ENCODE measurements at regions not wholly inside any gene's neighbourhood (a gene's known extent, or its start where the extent isn't known, plus 50 kb on each side); places are given as distances from the start of the nearest gene placed in this dataset.

DNA sequence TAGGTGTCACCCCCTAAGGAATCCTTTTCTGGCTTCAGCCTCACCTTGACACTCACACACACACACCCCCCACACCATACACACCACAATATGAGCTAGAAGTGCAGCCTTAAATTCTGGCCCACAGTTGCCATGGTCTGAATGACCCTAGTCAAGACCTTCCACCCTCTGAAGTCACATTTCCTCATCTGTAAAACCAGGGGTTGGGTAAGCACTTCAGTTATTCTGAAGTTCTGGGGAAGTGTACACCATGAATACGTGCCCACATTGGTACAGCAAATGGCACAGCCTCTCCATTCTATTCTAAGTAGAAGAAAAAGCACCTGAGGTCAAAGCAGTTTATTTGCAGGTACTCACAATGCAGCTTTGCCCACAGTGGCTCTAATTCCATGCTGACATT lies 372.8 kb upstream of the KLF4 start:
- Mint-ChIP-seq H3K27me3 (no peaks in the 10 kb centered on the region), H3K27ac (no peak overlapping the region), H3K9me3 (no peaks in the 10 kb centered on the region), H3K4me3 (no peak overlapping the region), H3K4me1 (ENCODE audit: low read depth) (no peaks in the 10 kb centered on the region), H3K36me3 (no peaks in the 10 kb centered on the region)
- no peak for DNase-seq
- POLR2A ChIA-PET: interaction anchor here (0.6 kb wide), 1 partner anchor 1349 kb away, joined by 3 read pairs; no protein-coding TSS in a partner anchor
- intact Hi-C loops (cut with micrococcal nuclease): no loop called here
- CTCF ChIA-PET: no interaction called here

DNA sequence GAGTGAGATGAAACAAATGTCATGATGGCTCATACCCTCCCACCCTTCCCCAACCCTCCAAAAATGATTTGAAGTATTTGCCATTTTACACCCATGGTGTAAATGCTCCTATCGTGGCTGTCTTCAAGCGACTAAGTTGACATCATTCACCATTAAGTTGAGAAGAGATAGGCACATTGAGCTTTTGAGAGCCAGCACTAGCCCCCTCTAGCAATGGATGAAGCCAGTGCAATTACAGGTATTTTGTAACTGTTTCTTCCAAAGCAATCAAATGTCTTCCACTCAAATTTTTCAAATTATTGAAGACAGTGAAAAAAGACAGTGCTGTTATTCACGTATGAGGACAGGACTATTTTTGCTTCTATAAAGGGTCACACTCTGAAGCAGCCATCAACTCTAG lies 371.5 kb upstream of the KLF4 start:
- no peak for DNase-seq
- intact Hi-C loops (cut with micrococcal nuclease): no loop called here
- ChIA-PET POLR2A (no interaction called here), CTCF (no interaction called here)
- H3K4me1 Mint-ChIP-seq (ENCODE audit: low read depth): no peaks in the 10 kb centered on the region
- no peaks in the 10 kb centered on the region for H3K36me3 Mint-ChIP-seq
- no peaks in the 10 kb centered on the region for H3K9me3 Mint-ChIP-seq
- no peak overlapping the region for H3K27ac Mint-ChIP-seq
- H3K27me3 Mint-ChIP-seq: no peaks in the 10 kb centered on the region
- no peak overlapping the region for H3K4me3 Mint-ChIP-seq

DNA sequence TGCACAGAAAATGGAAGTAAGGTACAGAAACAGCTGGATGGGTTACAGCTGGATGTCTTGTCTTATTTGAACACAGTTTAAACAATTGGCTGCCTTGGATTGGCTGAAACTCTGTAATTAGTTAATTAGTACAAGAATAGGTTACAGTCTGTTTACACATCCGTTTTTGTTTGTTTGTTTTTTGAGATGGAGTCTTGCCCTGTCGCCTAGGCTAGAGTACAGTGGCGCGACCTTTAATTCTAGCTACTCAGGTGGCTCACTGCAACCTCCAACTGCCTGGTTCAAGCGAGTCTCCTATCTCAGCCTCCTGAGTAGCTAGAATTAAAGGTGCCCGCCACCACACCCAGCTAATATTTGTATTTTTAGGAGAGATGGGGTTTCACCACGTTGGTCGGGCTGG lies 368.7 kb upstream of the KLF4 start:
- Mint-ChIP-seq H3K27me3 (no peaks in the 10 kb centered on the region), H3K4me3 (no peak overlapping the region), H3K4me1 (ENCODE audit: low read depth) (no peaks in the 10 kb centered on the region), H3K36me3 (no peaks in the 10 kb centered on the region), H3K9me3 (peaks cover 11% of the 10 kb centered on the region), H3K27ac (no peak overlapping the region)
- ChIA-PET POLR2A (no interaction called here), CTCF (no interaction called here)
- no peak for DNase-seq
- intact Hi-C loops (cut with micrococcal nuclease): no loop called here

DNA sequence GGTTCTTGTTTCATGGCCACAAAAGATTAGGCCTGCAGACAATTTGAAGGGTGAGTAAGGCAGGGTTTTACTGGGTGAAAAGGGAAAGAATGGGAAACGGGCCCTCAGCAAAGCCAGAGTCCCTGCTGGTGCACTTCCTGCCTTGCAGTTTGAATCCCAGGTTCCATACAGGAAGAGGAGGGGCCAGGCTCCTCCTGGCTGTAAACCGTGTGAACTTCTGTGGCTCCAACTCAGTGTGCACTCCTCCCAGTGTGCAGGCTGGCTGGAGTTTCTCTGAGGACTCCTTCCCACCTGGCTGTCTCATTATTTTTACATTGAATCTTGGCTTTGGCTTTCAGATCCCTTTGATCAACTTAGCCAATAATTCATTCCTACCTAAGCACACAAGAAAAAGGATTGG lies 367.1 kb upstream of the KLF4 start:
- Mint-ChIP-seq H3K36me3 (no peaks in the 10 kb centered on the region), H3K9me3 (peaks cover 11% of the 10 kb centered on the region), H3K27ac (no peak overlapping the region), H3K4me3 (no peak overlapping the region), H3K4me1 (ENCODE audit: low read depth) (no peaks in the 10 kb centered on the region), H3K27me3 (no peaks in the 10 kb centered on the region)
- POLR2A ChIA-PET: no interaction called here
- CTCF ChIA-PET: no interaction called here
- DNase-seq: no peak
- intact Hi-C loops (cut with micrococcal nuclease): no loop called here

DNA sequence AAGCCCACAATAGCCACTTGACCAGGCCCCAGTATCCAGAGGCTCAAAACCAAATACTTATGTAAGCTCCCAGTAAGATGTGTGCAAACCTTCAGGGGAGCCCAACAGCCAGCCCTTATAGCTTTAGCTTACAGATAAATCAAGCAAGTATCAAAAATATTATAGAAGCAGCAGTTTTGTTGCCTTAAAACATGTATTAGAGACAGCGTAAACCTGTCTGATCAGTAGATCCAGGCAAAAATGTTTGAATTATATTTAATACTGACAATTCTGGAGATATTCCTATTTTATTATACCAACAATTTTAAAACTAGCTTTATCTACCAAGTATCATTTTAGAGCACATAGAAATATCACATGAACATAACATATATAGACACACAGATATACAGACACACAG lies 365.6 kb upstream of the KLF4 start:
- H3K27ac Mint-ChIP-seq: no peak overlapping the region
- H3K36me3 Mint-ChIP-seq: no peaks in the 10 kb centered on the region
- no peaks in the 10 kb centered on the region for H3K27me3 Mint-ChIP-seq
- no peak overlapping the region for H3K4me3 Mint-ChIP-seq
- intact Hi-C loops (cut with micrococcal nuclease): no loop called here
- ChIA-PET POLR2A (no interaction called here), CTCF (no interaction called here)
- peaks cover 11% of the 10 kb centered on the region for H3K9me3 Mint-ChIP-seq
- no peak for DNase-seq
- no peaks in the 10 kb centered on the region for H3K4me1 Mint-ChIP-seq (ENCODE audit: low read depth)

DNA sequence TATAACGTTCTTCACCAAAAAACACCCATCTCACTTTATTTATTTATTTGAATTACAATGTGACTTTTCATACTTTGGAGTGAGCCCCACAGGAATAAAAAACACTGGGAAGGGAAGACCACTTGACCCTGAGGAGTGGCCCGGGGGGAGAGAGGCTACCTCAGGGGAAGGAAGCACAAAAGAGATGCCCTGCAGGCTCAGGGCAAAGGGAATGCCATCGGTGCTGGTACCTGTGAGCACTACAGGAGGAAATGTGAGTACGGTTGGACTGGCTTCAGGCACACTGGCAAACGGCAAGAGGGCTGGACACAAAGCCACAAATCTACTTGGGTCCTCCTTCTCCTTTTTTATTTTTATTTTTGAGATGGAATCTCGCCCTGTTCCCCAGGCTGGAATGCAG lies 363.9 kb upstream of the KLF4 start:
- peaks cover 13% of the 10 kb centered on the region for H3K9me3 Mint-ChIP-seq
- POLR2A ChIA-PET: no interaction called here
- H3K27ac Mint-ChIP-seq: no peak overlapping the region
- no peaks in the 10 kb centered on the region for H3K36me3 Mint-ChIP-seq
- intact Hi-C loops (cut with micrococcal nuclease): no loop called here
- no peak for DNase-seq
- no peak overlapping the region for H3K4me3 Mint-ChIP-seq
- no peaks in the 10 kb centered on the region for H3K4me1 Mint-ChIP-seq (ENCODE audit: low read depth)
- no peaks in the 10 kb centered on the region for H3K27me3 Mint-ChIP-seq
- CTCF ChIA-PET: no interaction called here

DNA sequence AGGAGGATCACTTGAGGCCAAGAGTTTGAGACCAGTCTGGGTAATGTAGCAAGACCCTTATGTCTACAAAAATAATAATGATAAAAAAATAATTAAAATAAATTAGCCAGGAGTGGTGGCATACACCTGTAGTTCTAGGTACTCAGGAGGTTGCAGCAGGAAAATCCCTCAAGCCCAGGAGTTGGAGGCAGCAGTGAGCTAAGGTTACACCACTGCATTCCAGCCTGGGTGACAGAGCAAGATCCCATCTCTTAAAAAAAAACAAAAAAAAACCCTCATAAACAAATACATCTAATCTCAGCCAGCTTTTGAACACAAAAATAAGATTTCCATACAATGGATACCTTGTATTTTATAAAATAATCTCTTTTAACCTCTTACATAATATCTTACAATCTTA lies 363.3 kb upstream of the KLF4 start:
- ChIA-PET POLR2A (no interaction called here), CTCF (no interaction called here)
- H3K9me3 Mint-ChIP-seq: peaks cover 13% of the 10 kb centered on the region
- intact Hi-C loops (cut with micrococcal nuclease): no loop called here
- H3K27me3 Mint-ChIP-seq: no peaks in the 10 kb centered on the region
- H3K36me3 Mint-ChIP-seq: no peaks in the 10 kb centered on the region
- no peak for DNase-seq
- no peak overlapping the region for H3K4me3 Mint-ChIP-seq
- no peak overlapping the region for H3K27ac Mint-ChIP-seq
- no peaks in the 10 kb centered on the region for H3K4me1 Mint-ChIP-seq (ENCODE audit: low read depth)

DNA sequence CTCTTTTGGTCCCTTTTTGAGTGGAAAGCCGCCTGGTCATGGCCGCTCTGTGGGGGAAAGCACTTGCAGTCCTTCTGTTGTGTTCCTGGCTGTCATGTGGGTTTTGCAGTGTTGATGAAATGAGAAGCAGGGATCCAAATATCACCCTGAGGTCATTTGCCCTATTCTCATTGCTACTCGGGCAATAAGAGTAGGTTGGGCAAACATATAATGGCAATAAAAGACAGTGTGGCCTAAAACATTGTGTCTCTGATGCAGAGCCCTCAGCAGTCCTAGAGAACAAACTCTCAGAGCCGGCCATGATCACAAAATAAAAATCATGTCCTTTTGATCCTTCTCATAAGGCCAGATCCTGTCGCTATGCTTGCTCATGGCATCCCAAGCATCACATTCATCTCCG lies 361.1 kb upstream of the KLF4 start:
- H3K4me1 Mint-ChIP-seq (ENCODE audit: low read depth): no peaks in the 10 kb centered on the region
- intact Hi-C loops (cut with micrococcal nuclease): no loop called here
- ChIA-PET POLR2A (no interaction called here), CTCF (no interaction called here)
- no peak for DNase-seq
- H3K36me3 Mint-ChIP-seq: no peaks in the 10 kb centered on the region
- no peak overlapping the region for H3K27ac Mint-ChIP-seq
- H3K4me3 Mint-ChIP-seq: no peak overlapping the region
- H3K9me3 Mint-ChIP-seq: peaks cover 12% of the 10 kb centered on the region
- H3K27me3 Mint-ChIP-seq: no peaks in the 10 kb centered on the region

DNA sequence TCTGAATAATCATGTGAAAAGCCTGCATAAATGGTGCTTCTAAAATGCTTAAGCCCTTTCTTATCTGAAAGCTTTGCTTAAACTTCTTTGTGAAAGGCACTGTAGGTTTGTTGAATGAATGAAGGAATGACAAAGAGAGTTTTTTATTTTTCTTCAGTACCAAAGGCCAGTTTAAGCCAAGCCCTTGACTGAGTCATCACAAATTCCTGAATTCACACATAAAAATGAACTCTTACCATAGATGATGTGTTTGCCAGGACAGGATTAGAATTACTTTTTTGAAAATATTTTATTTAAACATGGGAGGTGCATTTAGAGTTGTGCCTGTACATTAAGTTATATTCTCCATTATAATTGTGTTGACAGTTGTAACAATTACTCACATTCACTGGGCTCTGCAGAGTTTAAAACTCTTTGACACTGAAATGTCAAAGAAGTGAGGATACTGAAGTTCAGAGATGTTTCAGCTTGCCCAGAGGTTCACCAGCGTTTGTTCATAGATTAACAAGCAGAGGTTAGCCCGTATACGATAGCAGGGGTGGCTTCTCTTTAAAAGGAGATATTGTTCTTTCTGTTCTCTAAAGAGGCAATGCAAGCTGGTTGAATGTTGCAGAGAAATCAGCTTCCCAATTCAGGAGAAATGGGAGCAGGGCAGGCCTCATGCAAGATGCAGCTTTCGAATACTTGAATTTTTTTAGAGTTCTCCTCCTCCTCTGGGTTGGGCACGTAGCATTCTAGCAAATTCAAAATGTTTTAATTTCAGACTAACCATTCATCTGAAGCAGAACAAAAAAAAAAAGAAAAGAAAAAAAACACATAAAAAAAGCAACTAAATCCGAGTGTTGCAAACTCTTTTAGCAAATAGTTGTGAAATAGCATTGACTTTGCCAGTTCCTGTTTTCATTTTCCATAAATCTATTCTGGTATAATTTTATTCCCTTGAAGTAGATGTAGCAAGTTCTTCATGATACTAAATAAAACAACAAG lies 358.7 kb upstream of the KLF4 start:
- Mint-ChIP-seq H3K9me3 (peaks cover 2% of the 10 kb centered on the region), H3K4me1 (ENCODE audit: low read depth) (no peaks in the 10 kb centered on the region), H3K4me3 (no peak overlapping the region), H3K27me3 (no peaks in the 10 kb centered on the region), H3K27ac (no peak overlapping the region), H3K36me3 (no peaks in the 10 kb centered on the region)
- intact Hi-C loops (cut with micrococcal nuclease): no loop called here
- no peak for DNase-seq
- POLR2A ChIA-PET: no interaction called here
- CTCF ChIA-PET: no interaction called here

DNA sequence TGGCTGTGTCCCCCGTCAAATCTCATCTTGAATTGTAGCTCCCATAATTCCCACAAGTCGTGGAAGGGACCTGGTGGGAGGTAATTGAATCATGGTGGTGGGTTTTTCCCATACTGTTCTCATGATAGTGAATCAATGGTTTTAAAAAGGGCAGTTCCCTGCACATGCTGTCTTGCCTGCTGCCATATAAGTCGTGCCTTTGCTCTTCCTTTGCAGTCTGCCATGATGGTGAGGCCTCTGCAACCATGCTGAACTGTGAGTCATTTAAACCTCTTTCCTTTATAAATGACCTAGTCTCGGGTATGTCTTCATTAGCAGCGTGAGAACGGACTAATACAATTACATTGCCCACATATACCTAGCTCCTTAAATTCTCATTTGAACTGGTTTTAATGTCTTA lies 353.0 kb upstream of the KLF4 start:
- peaks cover 2% of the 10 kb centered on the region for H3K9me3 Mint-ChIP-seq
- H3K4me3 Mint-ChIP-seq: no peak overlapping the region
- no peaks in the 10 kb centered on the region for H3K27me3 Mint-ChIP-seq
- CTCF ChIA-PET: no interaction called here
- POLR2A ChIA-PET: no interaction called here
- H3K36me3 Mint-ChIP-seq: no peaks in the 10 kb centered on the region
- H3K4me1 Mint-ChIP-seq (ENCODE audit: low read depth): no peaks in the 10 kb centered on the region
- intact Hi-C loops (cut with micrococcal nuclease): no loop called here
- no peak overlapping the region for H3K27ac Mint-ChIP-seq
- no peak for DNase-seq

DNA sequence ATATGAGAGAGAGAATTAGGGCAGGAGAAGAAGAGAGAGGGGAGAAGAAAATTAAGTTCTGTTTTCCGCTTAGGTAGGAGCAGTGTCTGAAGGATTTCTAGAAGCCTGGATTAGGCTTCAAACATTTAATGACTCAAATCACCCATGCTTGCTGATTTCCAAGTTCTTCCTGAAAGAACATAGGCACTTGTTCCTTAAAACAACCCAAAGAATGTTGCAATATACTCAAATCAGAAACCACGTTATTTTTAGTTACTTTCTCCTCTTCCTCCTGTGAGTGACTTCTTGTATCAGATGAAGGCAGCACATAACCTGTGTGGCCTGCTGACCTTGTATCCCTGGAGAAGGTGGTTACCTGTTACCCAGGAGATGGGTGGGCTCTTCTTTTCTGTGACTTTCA lies 351.5 kb upstream of the KLF4 start:
- CTCF ChIA-PET: interaction anchor here (0.6 kb wide), 1 partner anchor 10 kb away, joined by 3 read pairs; no protein-coding TSS in a partner anchor
- H3K4me1 Mint-ChIP-seq (ENCODE audit: low read depth): no peaks in the 10 kb centered on the region
- intact Hi-C loops (cut with micrococcal nuclease): no loop called here

DNA sequence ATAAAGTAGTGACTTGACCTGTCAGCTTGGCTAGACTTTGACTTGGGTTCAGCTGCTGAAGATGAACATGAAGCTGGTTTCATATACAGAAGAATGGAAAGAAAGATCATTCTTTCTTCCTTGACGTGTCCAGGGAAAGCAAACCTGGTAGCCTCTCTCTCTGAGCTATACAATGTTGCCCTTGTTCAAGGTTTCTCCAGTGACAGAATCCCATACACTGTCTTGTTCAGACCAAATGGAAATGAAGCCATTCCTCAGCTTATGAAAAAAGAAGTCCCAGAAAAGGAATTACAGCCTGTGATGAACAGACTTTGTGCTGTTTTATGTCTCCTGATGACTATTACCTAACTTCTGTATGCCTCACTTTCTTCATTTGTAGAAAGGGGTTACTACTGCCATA lies 349.8 kb upstream of the KLF4 start:
- ChIA-PET CTCF (interaction anchor here (0.6 kb wide), 1 partner anchor 120 kb away, joined by 3 read pairs; no protein-coding TSS in a partner anchor), POLR2A (no interaction called here)
- intact Hi-C loops (cut with micrococcal nuclease): no loop called here
- Mint-ChIP-seq H3K4me1 (ENCODE audit: low read depth) (no peaks in the 10 kb centered on the region), H3K9me3 (peaks cover 2% of the 10 kb centered on the region), H3K4me3 (no peak overlapping the region), H3K27ac (no peak overlapping the region), H3K27me3 (no peaks in the 10 kb centered on the region), H3K36me3 (no peaks in the 10 kb centered on the region)
- DNase-seq: no peak

More for the DNA sequence above, 351.5 kb upstream of the KLF4 start:
- no peak overlapping the region for H3K4me3 Mint-ChIP-seq
- POLR2A ChIA-PET: no interaction called here
- no peaks in the 10 kb centered on the region for H3K36me3 Mint-ChIP-seq
- no peak overlapping the region for H3K27ac Mint-ChIP-seq
- no peak for DNase-seq
- no peaks in the 10 kb centered on the region for H3K27me3 Mint-ChIP-seq
- peaks cover 2% of the 10 kb centered on the region for H3K9me3 Mint-ChIP-seq

DNA sequence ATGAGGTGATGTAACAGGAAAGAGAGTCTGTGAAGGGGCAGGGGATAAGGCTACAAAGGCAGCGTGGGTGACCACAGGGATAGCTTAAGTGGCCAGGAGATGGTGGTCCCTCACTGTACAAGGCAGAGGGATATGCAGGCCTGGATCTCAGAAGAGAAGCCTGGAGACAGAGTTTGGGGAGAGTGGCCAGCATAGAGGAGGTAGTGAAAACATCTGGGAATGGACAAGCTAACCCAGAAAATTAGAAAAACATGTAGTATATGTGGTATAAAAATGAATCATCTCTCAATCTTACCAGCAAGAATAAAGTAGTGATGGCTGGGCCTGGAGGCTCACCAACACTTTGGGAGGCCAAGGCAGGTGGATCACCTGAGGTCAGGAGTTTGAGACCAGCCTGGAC lies 349.2 kb upstream of the KLF4 start:
- Mint-ChIP-seq H3K27me3 (no peaks in the 10 kb centered on the region), H3K36me3 (no peaks in the 10 kb centered on the region), H3K4me3 (no peak overlapping the region), H3K27ac (no peak overlapping the region), H3K9me3 (peaks cover 2% of the 10 kb centered on the region), H3K4me1 (ENCODE audit: low read depth) (no peaks in the 10 kb centered on the region)
- ChIA-PET POLR2A (no interaction called here), CTCF (no interaction called here)
- intact Hi-C loops (cut with micrococcal nuclease): no loop called here
- DNase-seq: no peak
